Tibial nerve (tissue), 4 donors: ENCODE measurements at regions not wholly inside any gene's neighbourhood (a gene's known extent, or its start where the extent isn't known, plus 50 kb on each side); places are given as distances from the start of the nearest gene placed in this dataset.

Experiments
- DNase-seq, 2 donors: peaks; one replicate each; pipeline ENCODE4 v3.0.0-alpha.2; 2019; ENCODE audit warnings: low spot score in 2 of 2
- H3K27ac ChIP-seq, 4 donors: fragments of 200-600 bp; sonication (generic) in 3 of 4; one replicate each; pipeline ENCODE4 v1.5.1; 2017 to 2019; ENCODE audit warnings: mild to moderate bottlenecking in 1 of 4
- H3K27me3 ChIP-seq, 2 donors: fragments of 200-600 bp; sonication (generic) in 1 of 2; one replicate each; pipeline versions ENCODE4 v1.5.1 to v1.6.0; 2017 to 2019
- H3K36me3 ChIP-seq, 3 donors: fragments of 200-600 bp; sonication (generic); one replicate each; pipeline ENCODE4 v1.5.1; 2018 to 2019
- H3K4me1 ChIP-seq, 4 donors: fragments of 200-600 bp; sonication (generic) in 3 of 4; one replicate each; pipeline ENCODE4 v1.5.1; 2017 to 2019
- H3K4me3 ChIP-seq, 4 donors: fragments of 200-600 bp; sonication (generic) in 3 of 4; one replicate each; pipeline ENCODE4 v1.5.1; 2017 to 2019; ENCODE audit warnings: mild to moderate bottlenecking in 1 of 4, moderate library complexity in 1 of 4
- H3K9me3 ChIP-seq, 4 donors: fragments of 200-600 bp; sonication (generic) in 3 of 4; one replicate each; pipeline ENCODE4 v1.5.1; 2017 to 2019
- CTCF ChIP-seq, 5 experiments: fragments of 200-600 bp in 3 of 5; fragments of 450-650 bp in 2 of 5; sonication (generic) in 3 of 5; IDR thresholded peaks; one replicate each; pipeline ENCODE4 v1.5.1; 2016 to 2019; ENCODE audit warnings: antibody characterized with exemption in 5 of 5, mild to moderate bottlenecking in 3 of 5, moderate library complexity in 2 of 5
- EP300 ChIP-seq, 2 donors: sonication (generic); formaldehyde crosslinking; IDR thresholded peaks; one replicate each; pipeline ENCODE4 v1.6.1; 2017; ENCODE audit warnings: antibody characterized with exemption in 2 of 2, mild to moderate bottlenecking in 1 of 2
- POLR2A ChIP-seq, 2 donors: fragments of 450-650 bp; IDR thresholded peaks; one replicate each; pipeline ENCODE4 v1.6.1; 2017; ENCODE audit warnings: antibody characterized with exemption in 2 of 2, mild to moderate bottlenecking in 2 of 2, moderate library complexity in 2 of 2
- WGBS, 2 donors: methylation state at CpG; one replicate each; pipeline ENCODE4 v1.1.5; 2018; 5-methylcytosine and 5-hydroxymethylcytosine counted together

GRCh38 chr14:55986069-55986468 is 132.1 kb upstream of the PELI2 start:
- no peak for TF ChIP-seq EP300 (IDR thresholded peaks at IDR 0.05)
- TF ChIP-seq CTCF (IDR thresholded peaks at IDR 0.05): no peak
- no peak for TF ChIP-seq POLR2A (IDR thresholded peaks at IDR 0.05)

GRCh38 chr14:56000846-56001245 is 117.4 kb upstream of the PELI2 start:
- peaks cover 0 to 35% (median 4%) of the 10 kb centered on the region in 4 donors for H3K4me1 ChIP-seq
- H3K36me3 ChIP-seq: no peaks in the 10 kb centered on the region
- peaks cover 0 to 8% (median 0%) of the 10 kb centered on the region in 4 donors for H3K9me3 ChIP-seq
- WGBS, 2 donors: 82 to 93% methylated on average over 3 of the region's 3 CpGs
- H3K27ac ChIP-seq: no peak overlapping the region
- no peaks in the 10 kb centered on the region for H3K27me3 ChIP-seq
- H3K4me3 ChIP-seq: no peak overlapping the region
- TF ChIP-seq POLR2A (IDR thresholded peaks at IDR 0.05): no peak
- no peak for TF ChIP-seq CTCF (IDR thresholded peaks at IDR 0.05)
- TF ChIP-seq EP300 (IDR thresholded peaks at IDR 0.05): no peak
- DNase-seq: no peak

More at GRCh38 chr14:55986069-55986468, 132.1 kb upstream of the PELI2 start:
- no peak for DNase-seq
- peaks cover 0 to 6% (median 0%) of the 10 kb centered on the region in 4 donors for H3K9me3 ChIP-seq
- 63 to 70% methylated on average over 2 of the region's 2 CpGs for WGBS, 2 donors
- H3K4me3 ChIP-seq: no peak overlapping the region
- no peaks in the 10 kb centered on the region for H3K36me3 ChIP-seq
- H3K27me3 ChIP-seq: no peaks in the 10 kb centered on the region
- no peak overlapping the region for H3K27ac ChIP-seq
- H3K4me1 ChIP-seq: no peaks in the 10 kb centered on the region

- Histone ChIP-seq H3K9me3 (peaks cover 0 to 8% (median 0%) of the 10 kb centered on the region in 4 donors), H3K4me3 (no peak overlapping the region), H3K27ac (peak overlapping the region in 2 of 4 donors; percentile 5 to 57), H3K36me3 (no peaks in the 10 kb centered on the region), H3K27me3 (no peaks in the 10 kb centered on the region), H3K4me1 (peaks cover 0 to 37% (median 7%) of the 10 kb centered on the region in 4 donors)
- DNase-seq: no peak
- WGBS, 2 donors: 40 to 55% methylated on average over 7 of the region's 7 CpGs
- no peak for TF ChIP-seq CTCF (IDR thresholded peaks at IDR 0.05)
- TF ChIP-seq POLR2A (IDR thresholded peaks at IDR 0.05): no peak
- TF ChIP-seq EP300 (IDR thresholded peaks at IDR 0.05): no peak
Observed at GRCh38 chr14:56002342-56002741, 115.9 kb upstream of the PELI2 start.

- H3K4me3 ChIP-seq: no peak overlapping the region
- TF ChIP-seq POLR2A (IDR thresholded peaks at IDR 0.05): no peak
- TF ChIP-seq EP300 (IDR thresholded peaks at IDR 0.05): no peak
- TF ChIP-seq CTCF (IDR thresholded peaks at IDR 0.05): no peak
- peak overlapping the region in 2 of 4 donors; percentile 57 to 86 for H3K27ac ChIP-seq
- no peaks in the 10 kb centered on the region for H3K27me3 ChIP-seq
- WGBS, 2 donors: 70 to 83% methylated on average over 11 of the region's 11 CpGs
- no peak for DNase-seq
- peaks cover 0 to 12% (median 0%) of the 10 kb centered on the region in 4 donors for H3K9me3 ChIP-seq
- H3K4me1 ChIP-seq: peaks cover 0 to 37% (median 7%) of the 10 kb centered on the region in 4 donors
- no peaks in the 10 kb centered on the region for H3K36me3 ChIP-seq
Observed at GRCh38 chr14:56002876-56003625, 115.2 kb upstream of the PELI2 start.

- Histone ChIP-seq H3K4me1 (peaks cover 0 to 37% (median 7%) of the 10 kb centered on the region in 4 donors), H3K36me3 (no peaks in the 10 kb centered on the region), H3K9me3 (peaks cover 0 to 12% (median 0%) of the 10 kb centered on the region in 4 donors), H3K27me3 (no peaks in the 10 kb centered on the region), H3K4me3 (peak overlapping the region in 1 of 4 donors; percentile 38), H3K27ac (peak overlapping the region in 3 of 4 donors; percentile 65 to 86 (median 85))
- no peak for TF ChIP-seq CTCF (IDR thresholded peaks at IDR 0.05)
- TF ChIP-seq EP300 (IDR thresholded peaks at IDR 0.05): no peak
- no peak for TF ChIP-seq POLR2A (IDR thresholded peaks at IDR 0.05)
- DNase-seq: no peak
- 27 to 33% methylated on average over 3 of the region's 3 CpGs for WGBS, 2 donors
Observed at GRCh38 chr14:56004323-56004722, 113.9 kb upstream of the PELI2 start.
